ENCODE measurements at regions not wholly inside any gene's neighbourhood (a gene's known extent, or its start where the extent isn't known, plus 50 kb on each side); places are given as distances from the start of the nearest gene placed in this dataset.

GRCh38 chr7:156191090-156191489, 378.8 kb upstream of the SHH start:
- DNase-seq (ENCODE audit: low read depth in 3 of 3, low spot score in 1 of 3) = no peak

GRCh38 chr7:156185076-156185475, 372.8 kb upstream of the SHH start:
- DNase-seq (ENCODE audit: low read depth in 3 of 3, low spot score in 1 of 3) = no peak

GRCh38 chr7:156184164-156184563, 371.9 kb upstream of the SHH start:
- no peak for DNase-seq (ENCODE audit: low read depth in 3 of 3, low spot score in 1 of 3)

- no peak for DNase-seq (ENCODE audit: low read depth in 3 of 3, low spot score in 1 of 3)
Observed at GRCh38 chr7:156180451-156181229, 368.4 kb upstream of the SHH start.

GRCh38 chr7:156179872-156180390, 367.7 kb upstream of the SHH start:
- no peak for DNase-seq (ENCODE audit: low read depth in 3 of 3, low spot score in 1 of 3)

GRCh38 chr7:156178857-156179256, 366.6 kb upstream of the SHH start:
- no peak for DNase-seq (ENCODE audit: low read depth in 3 of 3, low spot score in 1 of 3)

- DNase-seq (ENCODE audit: low read depth in 3 of 3, low spot score in 1 of 3) = no peak
Observed at GRCh38 chr7:156178214-156178613, 366.0 kb upstream of the SHH start.

- DNase-seq (ENCODE audit: low read depth in 3 of 3, low spot score in 1 of 3) = no peak
Observed at GRCh38 chr7:156177422-156178055, 365.3 kb upstream of the SHH start.

GRCh38 chr7:156176039-156176438, 363.8 kb upstream of the SHH start:
- DNase-seq (ENCODE audit: low read depth in 3 of 3, low spot score in 1 of 3) = no peak

- DNase-seq (ENCODE audit: low read depth in 3 of 3, low spot score in 1 of 3) = no peak
Observed at GRCh38 chr7:156175003-156175402, 362.7 kb upstream of the SHH start.

GRCh38 chr7:156174428-156174827, 362.2 kb upstream of the SHH start:
- no peak for DNase-seq (ENCODE audit: low read depth in 3 of 3, low spot score in 1 of 3)

GRCh38 chr7:156173748-156174353, 361.6 kb upstream of the SHH start:
- no peak for DNase-seq (ENCODE audit: low read depth in 3 of 3, low spot score in 1 of 3)

GRCh38 chr7:156173346-156173745, 361.1 kb upstream of the SHH start:
- DNase-seq (ENCODE audit: low read depth in 3 of 3, low spot score in 1 of 3) = no peak

- no peak for DNase-seq (ENCODE audit: low read depth in 3 of 3, low spot score in 1 of 3)
Observed at GRCh38 chr7:156172638-156173037, 360.4 kb upstream of the SHH start.

GRCh38 chr7:156169474-156170370, 357.5 kb upstream of the SHH start:
- no peak for DNase-seq (ENCODE audit: low read depth in 3 of 3, low spot score in 1 of 3)

GRCh38 chr7:156168434-156168833, 356.2 kb upstream of the SHH start:
- DNase-seq (ENCODE audit: low read depth in 3 of 3, low spot score in 1 of 3) = no peak

GRCh38 chr7:156167987-156168386, 355.7 kb upstream of the SHH start:
- DNase-seq (ENCODE audit: low read depth in 3 of 3, low spot score in 1 of 3) = no peak

- no peak for DNase-seq (ENCODE audit: low read depth in 3 of 3, low spot score in 1 of 3)
Observed at GRCh38 chr7:156167417-156167807, 355.1 kb upstream of the SHH start.

- no peak for DNase-seq (ENCODE audit: low read depth in 3 of 3, low spot score in 1 of 3)
Observed at GRCh38 chr7:156166692-156167416, 354.6 kb upstream of the SHH start.

GRCh38 chr7:156163747-156164146, 351.5 kb upstream of the SHH start:
- DNase-seq (ENCODE audit: low read depth in 3 of 3, low spot score in 1 of 3) = no peak

GRCh38 chr7:156162451-156162850, 350.2 kb upstream of the SHH start:
- no peak for DNase-seq (ENCODE audit: low read depth in 3 of 3, low spot score in 1 of 3)

Data from stimulated activated CD4-positive, alpha-beta T cell treated with anti-CD3 and anti-CD28 coated beads, TNF-alpha, amount 100 ng/mL, for 1 hour (primary cell).